ENCODE measurements at regions not wholly inside any gene's neighbourhood (a gene's known extent, or its start where the extent isn't known, plus 50 kb on each side); places are given as distances from the start of the nearest gene placed in this dataset.
"Not testable (repeated sequence)": the region's sequence is repeated elsewhere in the genome, so short reads cannot be mapped to it uniquely, and the experiment has no call there.

- 77 to 86% methylated on average over 5 of the region's 5 CpGs for WGBS, 2 donors
- DNase-seq, result no peak
- TF ChIP-seq POLR2AphosphoS5 (IDR thresholded peaks at IDR 0.05) (no peak), EP300 (IDR thresholded peaks at IDR 0.05) (no peak), POLR2A (IDR thresholded peaks at IDR 0.05) (no peak), CTCF (IDR thresholded peaks at IDR 0.05) (no peak)
These were observed 232.5 kb upstream of the INTU start for GRCh38 chr4:127400276-127400675.

GRCh38 chr4:127400731-127401346 lies 231.9 kb upstream of the INTU start:
- 0 to 5% methylated on average over 1 of the region's 1 CpG for WGBS, 2 donors
- no peaks in the 10 kb centered on the region for H3K4me1 ChIP-seq
- DNase-seq (peak in 1 of 2 donors; percentile 46), ATAC-seq (ENCODE audit: low FRiP score in 2 of 2) (peak in 1 of 2 donors; percentile 84)
- no peak overlapping the region for H3K4me3 ChIP-seq
- no peaks in the 10 kb centered on the region for H3K27me3 ChIP-seq
- H3K36me3 ChIP-seq, result no peaks in the 10 kb centered on the region
- peak in 5 of 6 experiments; percentile 47 to 66 (median 57) for TF ChIP-seq CTCF (IDR thresholded peaks at IDR 0.05)
- no peak for TF ChIP-seq EP300 (IDR thresholded peaks at IDR 0.05)
- H3K27ac ChIP-seq, result no peak overlapping the region
- no peaks in the 10 kb centered on the region for H3K9me3 ChIP-seq

More at GRCh38 chr4:127400276-127400675, 232.5 kb upstream of the INTU start:
- H3K4me3 ChIP-seq, result no peak overlapping the region
- no peak overlapping the region for H3K27ac ChIP-seq
- no peaks in the 10 kb centered on the region for H3K27me3 ChIP-seq
- H3K36me3 ChIP-seq, result no peaks in the 10 kb centered on the region
- no peak for ATAC-seq (ENCODE audit: low FRiP score in 2 of 2)
- no peaks in the 10 kb centered on the region for H3K9me3 ChIP-seq
- no peaks in the 10 kb centered on the region for H3K4me1 ChIP-seq

- Histone ChIP-seq H3K27ac (no peak overlapping the region), H3K4me3 (no peak overlapping the region), H3K4me1 (no peaks in the 10 kb centered on the region), H3K27me3 (no peaks in the 10 kb centered on the region), H3K9me3 (peaks cover 0 to 14% (median 2%) of the 10 kb centered on the region in 4 donors), H3K36me3 (no peaks in the 10 kb centered on the region)
- 28 to 39% methylated on average over 2 of the region's 2 CpGs for WGBS, 2 donors
- ATAC-seq (ENCODE audit: low FRiP score in 2 of 2) (no peak), DNase-seq (no peak)
- TF ChIP-seq CTCF (IDR thresholded peaks at IDR 0.05) (no peak), POLR2AphosphoS5 (IDR thresholded peaks at IDR 0.05) (no peak), POLR2A (IDR thresholded peaks at IDR 0.05) (no peak), EP300 (IDR thresholded peaks at IDR 0.05) (no peak)
These were observed 229.2 kb upstream of the INTU start for GRCh38 chr4:127403471-127404084.

- Histone ChIP-seq H3K4me3 (no peak overlapping the region), H3K9me3 (peaks cover 0 to 14% (median 2%) of the 10 kb centered on the region in 4 donors), H3K4me1 (no peaks in the 10 kb centered on the region), H3K27me3 (no peaks in the 10 kb centered on the region), H3K36me3 (no peaks in the 10 kb centered on the region), H3K27ac (no peak overlapping the region)
- no peak for TF ChIP-seq POLR2A (IDR thresholded peaks at IDR 0.05)
- TF ChIP-seq POLR2AphosphoS5 (IDR thresholded peaks at IDR 0.05), result no peak
- TF ChIP-seq CTCF (IDR thresholded peaks at IDR 0.05), result no peak
- TF ChIP-seq EP300 (IDR thresholded peaks at IDR 0.05), result no peak
- ATAC-seq (ENCODE audit: low FRiP score in 2 of 2) (no peak), DNase-seq (no peak)
- 78 to 94% methylated on average over 1 of the region's 1 CpG for WGBS, 2 donors
These were observed 226.6 kb upstream of the INTU start for GRCh38 chr4:127406187-127406586.

- WGBS, 2 donors, result 71 to 72% methylated on average over 9 of the region's 9 CpGs
- H3K9me3 ChIP-seq, result peaks cover 0 to 14% (median 2%) of the 10 kb centered on the region in 4 donors
- not testable (repeated sequence) for H3K4me3 ChIP-seq; H3K27me3 ChIP-seq; H3K36me3 ChIP-seq; H3K4me1 ChIP-seq; DNase-seq; ATAC-seq (ENCODE audit: low FRiP score in 2 of 2); H3K27ac ChIP-seq
These were observed 225.2 kb upstream of the INTU start for GRCh38 chr4:127407572-127407971.
